ENCODE measurements at regions not wholly inside any gene's neighbourhood (a gene's known extent, or its start where the extent isn't known, plus 50 kb on each side); places are given as distances from the start of the nearest gene placed in this dataset.

- no peak overlapping the region for H3K4me3 ChIP-seq (ENCODE audit: insufficient read depth, low read depth, low read length)
- no TSS peak for BruUV-seq (replicated peaks)
Observed at GRCh38 chr14:71604231-71604630, 328.0 kb upstream of the RGS6 start.

More at GRCh38 chr14:71604231-71604630, 328.0 kb upstream of the RGS6 start:
- Histone ChIP-seq H3K56ac (ENCODE audit: extremely low read depth, insufficient read depth, low read length) (no peak overlapping the region), H3K36me3 (ENCODE audit: control insufficient read depth, insufficient read depth, low read length) (0 out of 2 replicates have a peak, but pooled peaks cover 2% of the 10 kb centered on the region), H3K9me3 (ENCODE audit: control insufficient read depth, insufficient read depth, low read length) (peaks cover 6% of the 10 kb centered on the region; the same call in 1 of the 2 replicates), H3K23ac (ENCODE audit: low read depth, low read length) (no peak overlapping the region), H3K27me3 (ENCODE audit: control insufficient read depth, insufficient read depth, low read length) (no peaks in the 10 kb centered on the region), H3K9ac (ENCODE audit: low read depth, low read length) (no peak overlapping the region), H4K5ac (ENCODE audit: low read depth, low read length) (no peak overlapping the region), H2AFZ (replicated peaks; ENCODE audit: low read length, poor library complexity) (no peak overlapping the region), H2AK9ac (replicated peaks; ENCODE audit: low read depth, low read length, poor library complexity) (no peak overlapping the region), H3K27ac (ENCODE audit: insufficient read depth, low read length) (no peak overlapping the region), H3K9me1 (ENCODE audit: insufficient read depth, low read length) (peaks cover 4% of the 10 kb centered on the region; the same call in 1 of the 2 replicates), H4K8ac (ENCODE audit: low read depth in 2 of 2, low read length in 2 of 2) (no peak overlapping the region), H4K91ac (ENCODE audit: insufficient read depth, low read depth, low read length) (no peak overlapping the region), H2AK5ac (ENCODE audit: low read depth, low read length) (no peak overlapping the region), H2BK20ac (ENCODE audit: low read depth, low read length) (no peak overlapping the region), H2BK120ac (ENCODE audit: low read depth, low read length) (no peak overlapping the region), H4K20me1 (ENCODE audit: insufficient read depth, low read length) (peaks cover 3% of the 10 kb centered on the region; the same call in 1 of the 2 replicates), H3K4ac (ENCODE audit: low read depth, low read length) (no peak overlapping the region), H3K4me2 (ENCODE audit: low read depth, low read length) (no peak overlapping the region), H2BK5ac (ENCODE audit: low read depth, low read length, poor library complexity, severe bottlenecking) (no peak overlapping the region), H3K79me1 (ENCODE audit: low read depth in 1 of 2, low read length in 2 of 2) (peaks cover 37 to 46% of the 10 kb centered on the region in 2 experiments), H2BK15ac (ENCODE audit: low read depth, low read length) (no peak overlapping the region), H3K4me1 (ENCODE audit: control insufficient read depth, insufficient read depth, low read length) (no peaks in the 10 kb centered on the region), H3K18ac (ENCODE audit: low read depth, low read length) (no peak overlapping the region), H3K14ac (replicated peaks; ENCODE audit: low read depth, low read length) (no peak overlapping the region)
- CTCF ChIA-PET, result interaction anchor here (1.0 kb wide), 1 partner anchor 9 kb away, joined by 5 read pairs; no protein-coding TSS in a partner anchor
- DNase-seq (no peak), ATAC-seq (ENCODE audit: low read depth) (no peak)
- POLR2A ChIA-PET (ENCODE audit: unreplicated experiment), result no interaction called here
- intact Hi-C loops (cut with micrococcal nuclease) (no loop called here), dilution Hi-C loops (cut with HindIII; ENCODE audit: low sequenced_read_pairs, unreplicated experiment) (no loop called here), in situ Hi-C loops (cut with MboI; ENCODE audit: low sequenced_read_pairs) (no loop called here)
- TF ChIP-seq, protein P1, sequence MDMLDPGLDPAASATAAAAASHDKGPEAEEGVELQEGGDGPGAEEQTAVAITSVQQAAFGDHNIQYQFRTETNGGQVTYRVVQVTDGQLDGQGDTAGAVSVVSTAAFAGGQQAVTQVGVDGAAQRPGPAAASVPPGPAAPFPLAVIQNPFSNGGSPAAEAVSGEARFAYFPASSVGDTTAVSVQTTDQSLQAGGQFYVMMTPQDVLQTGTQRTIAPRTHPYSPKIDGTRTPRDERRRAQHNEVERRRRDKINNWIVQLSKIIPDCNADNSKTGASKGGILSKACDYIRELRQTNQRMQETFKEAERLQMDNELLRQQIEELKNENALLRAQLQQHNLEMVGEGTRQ (IDR thresholded peaks at IDR 0.05; ENCODE audit: low read depth, low read length), result no peak
- TF ChIP-seq NFE2L2 (IDR thresholded peaks at IDR 0.05; ENCODE audit: low read depth, low read length), result no peak
- no peak for TF ChIP-seq BHLHE40 (IDR thresholded peaks at IDR 0.05; ENCODE audit: low read depth, low read length)
